Choroid plexus epithelial cell (primary cell): ENCODE measurements at regions not wholly inside any gene's neighbourhood (a gene's known extent, or its start where the extent isn't known, plus 50 kb on each side); places are given as distances from the start of the nearest gene placed in this dataset.

Source experiments
- DNase-seq: peaks from one replicate; pipeline ENCODE4 v3.0.0-alpha.2; 2010; ENCODE audit warnings: low read depth
- H3K4me3 ChIP-seq: 2 replicates; pipeline ENCODE4 v1.5.1; 2011; ENCODE audit warnings: low read depth, mild to moderate bottlenecking, control low read depth, low read length, moderate library complexity
- CTCF ChIP-seq: conservative IDR thresholded peaks from 2 replicates; pipeline ENCODE4 v1.5.1; 2011; ENCODE audit warnings: low read depth, mild to moderate bottlenecking, control low read depth, inconsistent platforms, low read length, moderate library complexity

- no peak for TF ChIP-seq CTCF
- no peak overlapping the region for H3K4me3 ChIP-seq
- DNase-seq, result no peak
Observed at GRCh38 chr5:28208356-28208755, 1170.0 kb upstream of the CDH9 start.

GRCh38 chr5:28190011-28190410 lies 1151.6 kb upstream of the CDH9 start:
- TF ChIP-seq CTCF, result no peak
- peak; percentile 3 for DNase-seq
- no peak overlapping the region for H3K4me3 ChIP-seq

GRCh38 chr5:28174691-28175090 lies 1136.3 kb upstream of the CDH9 start:
- no peak overlapping the region for H3K4me3 ChIP-seq
- no peak for DNase-seq
- no peak for TF ChIP-seq CTCF

- no peak overlapping the region for H3K4me3 ChIP-seq
Observed at GRCh38 chr5:28165096-28165495, 1126.7 kb upstream of the CDH9 start.

GRCh38 chr5:28164568-28164967 lies 1126.2 kb upstream of the CDH9 start:
- DNase-seq, result no peak
- no peak overlapping the region for H3K4me3 ChIP-seq
- no peak for TF ChIP-seq CTCF

More at GRCh38 chr5:28165096-28165495, 1126.7 kb upstream of the CDH9 start:
- DNase-seq, result peak; percentile 82
- TF ChIP-seq CTCF, result no peak

GRCh38 chr5:28156981-28157380 lies 1118.6 kb upstream of the CDH9 start:
- peak; percentile 29 for DNase-seq
- TF ChIP-seq CTCF, result no peak
- no peak overlapping the region for H3K4me3 ChIP-seq

- TF ChIP-seq CTCF, result no peak
- no peak overlapping the region for H3K4me3 ChIP-seq
- DNase-seq, result no peak
Observed at GRCh38 chr5:28143519-28143918, 1105.1 kb upstream of the CDH9 start.
